GM12891 (cell line): ENCODE measurements at regions not wholly inside any gene's neighbourhood (a gene's known extent, or its start where the extent isn't known, plus 50 kb on each side); places are given as distances from the start of the nearest gene placed in this dataset.

Source experiments
- PAX5 ChIP-seq: IDR thresholded peaks from 2 replicates; pipeline ENCODE4 v1.6.1; 2011; ENCODE audit warnings: low read length, moderate library complexity, mild to moderate bottlenecking; ENCODE audit not compliant: insufficient read depth, severe bottlenecking
- POLR2A ChIP-seq: IDR thresholded peaks from 2 replicates; pipeline ENCODE4 v1.6.1; 2011; ENCODE audit warnings: low read depth, low read length, control low read depth
- POLR2AphosphoS5 ChIP-seq: IDR thresholded peaks from 2 replicates; pipeline ENCODE4 v1.6.1; 2011; ENCODE audit warnings: low read depth, low read length, control low read depth
- SPI1 ChIP-seq: IDR thresholded peaks from 2 replicates; pipeline ENCODE4 v1.6.1; 2011; ENCODE audit warnings: low read depth, low read length, control low read depth
- TAF1 ChIP-seq: IDR thresholded peaks from 2 replicates; pipeline ENCODE4 v1.6.1; 2011; ENCODE audit warnings: low read depth, low read length, control low read depth

DNA sequence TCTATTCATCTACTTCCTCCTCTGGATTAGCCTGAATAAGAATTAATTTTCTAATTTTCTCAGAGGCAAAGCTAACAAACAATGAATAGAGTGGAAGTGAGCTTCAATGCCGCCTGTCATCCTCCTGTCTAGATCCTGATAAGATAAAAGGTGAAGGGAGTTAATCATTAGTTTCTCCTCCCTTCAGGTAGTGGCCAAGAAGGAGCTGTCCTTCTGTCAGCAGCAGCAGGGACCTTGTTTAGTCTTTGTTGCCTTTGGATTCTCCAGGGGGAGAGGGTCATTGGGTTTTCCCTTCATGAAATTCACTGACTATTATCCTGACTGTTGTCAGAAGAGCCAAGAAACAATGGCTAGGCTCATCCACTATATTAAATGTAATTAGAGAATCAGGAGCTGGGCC, 420.2 kb upstream of the GOT2 start:
- no peak for TF ChIP-seq POLR2A
- no peak for TF ChIP-seq POLR2AphosphoS5
- no peak for TF ChIP-seq SPI1
- no peak for TF ChIP-seq TAF1
- TF ChIP-seq PAX5: no peak
